GM06990 (cell line): ENCODE measurements at regions not wholly inside any gene's neighbourhood (a gene's known extent, or its start where the extent isn't known, plus 50 kb on each side); places are given as distances from the start of the nearest gene placed in this dataset.

Source experiments
- DNase-seq: peaks from one replicate; pipeline ENCODE4 v3.0.0-alpha.2; 2011; ENCODE audit not compliant: insufficient read length; ENCODE audit errors: extremely low read depth
- H3K27me3 ChIP-seq: replicated peaks from 2 replicates; pipeline ENCODE4 v1.6.0; 2011; ENCODE audit warnings: low read length; ENCODE audit not compliant: control insufficient read depth, insufficient read depth
- H3K36me3 ChIP-seq: 2 replicates; pipeline ENCODE4 v1.5.1; 2011; ENCODE audit warnings: low read length; ENCODE audit not compliant: control insufficient read depth, insufficient read depth
- H3K4me3 ChIP-seq: replicated peaks from 2 replicates; pipeline ENCODE4 v1.5.1; 2011; ENCODE audit warnings: low read depth, mild to moderate bottlenecking, control low read depth, low read length
- TF ChIP-seq, protein P1 (sequence below): IDR thresholded peaks from 2 replicates; pipeline ENCODE4 v1.5.1; 2011; ENCODE audit warnings: low read length, control low read depth, mild to moderate bottlenecking, inconsistent platforms; ENCODE audit not compliant: insufficient read depth, poor library complexity, severe bottlenecking

DNA sequence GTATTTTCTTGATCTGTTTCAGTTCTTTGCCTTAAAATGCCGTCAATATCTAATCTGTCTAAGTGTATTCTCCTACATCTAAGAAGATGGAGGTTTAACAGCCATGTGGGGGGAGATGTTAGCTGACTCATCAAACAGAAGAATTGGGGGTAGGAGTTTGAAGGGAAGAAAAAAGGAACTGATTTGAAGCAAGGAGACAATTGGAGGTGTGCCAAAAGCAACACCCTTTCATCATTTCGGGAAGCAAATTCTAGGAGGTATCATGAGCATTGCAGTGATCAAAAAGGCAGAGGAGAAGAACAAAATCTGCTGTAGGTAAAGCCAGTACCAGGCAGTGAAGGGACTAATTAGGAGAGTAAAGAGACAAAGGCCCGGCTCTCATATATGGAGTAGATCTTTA lies 337.3 kb upstream of the TBC1D5 start:
- H3K4me3 ChIP-seq: no peak overlapping the region
- no peaks in the 10 kb centered on the region for H3K36me3 ChIP-seq
- DNase-seq: no peak
- TF ChIP-seq, protein P1, sequence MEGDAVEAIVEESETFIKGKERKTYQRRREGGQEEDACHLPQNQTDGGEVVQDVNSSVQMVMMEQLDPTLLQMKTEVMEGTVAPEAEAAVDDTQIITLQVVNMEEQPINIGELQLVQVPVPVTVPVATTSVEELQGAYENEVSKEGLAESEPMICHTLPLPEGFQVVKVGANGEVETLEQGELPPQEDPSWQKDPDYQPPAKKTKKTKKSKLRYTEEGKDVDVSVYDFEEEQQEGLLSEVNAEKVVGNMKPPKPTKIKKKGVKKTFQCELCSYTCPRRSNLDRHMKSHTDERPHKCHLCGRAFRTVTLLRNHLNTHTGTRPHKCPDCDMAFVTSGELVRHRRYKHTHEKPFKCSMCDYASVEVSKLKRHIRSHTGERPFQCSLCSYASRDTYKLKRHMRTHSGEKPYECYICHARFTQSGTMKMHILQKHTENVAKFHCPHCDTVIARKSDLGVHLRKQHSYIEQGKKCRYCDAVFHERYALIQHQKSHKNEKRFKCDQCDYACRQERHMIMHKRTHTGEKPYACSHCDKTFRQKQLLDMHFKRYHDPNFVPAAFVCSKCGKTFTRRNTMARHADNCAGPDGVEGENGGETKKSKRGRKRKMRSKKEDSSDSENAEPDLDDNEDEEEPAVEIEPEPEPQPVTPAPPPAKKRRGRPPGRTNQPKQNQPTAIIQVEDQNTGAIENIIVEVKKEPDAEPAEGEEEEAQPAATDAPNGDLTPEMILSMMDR: no peak
- no peaks in the 10 kb centered on the region for H3K27me3 ChIP-seq

GRCh38 chr3:18079062-18079461 lies 336.6 kb upstream of the TBC1D5 start:
- Histone ChIP-seq H3K27me3 (no peaks in the 10 kb centered on the region), H3K36me3 (no peaks in the 10 kb centered on the region), H3K4me3 (no peak overlapping the region)
- TF ChIP-seq, protein P1: no peak
- DNase-seq: no peak

GRCh38 chr3:18077128-18077840 lies 334.9 kb upstream of the TBC1D5 start:
- DNase-seq: no peak
- no peak overlapping the region for H3K4me3 ChIP-seq
- TF ChIP-seq, protein P1: no peak

DNA sequence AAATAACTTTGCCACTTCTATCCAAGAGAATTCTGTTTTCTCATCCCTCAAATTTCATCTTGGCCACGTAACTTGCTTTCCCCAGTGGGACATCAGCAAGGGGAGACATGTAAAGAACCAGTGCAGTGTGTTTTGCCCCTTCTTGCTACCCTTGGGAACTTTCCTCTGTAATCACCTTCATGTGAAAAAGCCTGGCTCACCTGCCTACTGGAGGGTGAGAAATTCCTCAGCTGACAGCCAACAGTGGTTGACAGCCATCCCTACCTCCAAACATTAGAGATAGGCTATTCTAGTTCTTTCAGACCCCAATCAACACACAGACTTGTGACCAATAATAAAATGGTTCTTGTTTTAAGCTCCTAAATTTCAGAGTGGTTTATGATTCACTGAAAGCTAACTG lies 333.9 kb upstream of the TBC1D5 start:
- TF ChIP-seq, protein P1: no peak

More at GRCh38 chr3:18077128-18077840, 334.9 kb upstream of the TBC1D5 start:
- H3K27me3 ChIP-seq: no peaks in the 10 kb centered on the region
- H3K36me3 ChIP-seq: no peaks in the 10 kb centered on the region

GRCh38 chr3:18075799-18076198 lies 333.4 kb upstream of the TBC1D5 start:
- no peaks in the 10 kb centered on the region for H3K36me3 ChIP-seq
- no peak overlapping the region for H3K4me3 ChIP-seq
- H3K27me3 ChIP-seq: no peaks in the 10 kb centered on the region
- TF ChIP-seq, protein P1: no peak
- DNase-seq: no peak

More for the DNA sequence above, 333.9 kb upstream of the TBC1D5 start:
- Histone ChIP-seq H3K36me3 (no peaks in the 10 kb centered on the region), H3K4me3 (no peak overlapping the region), H3K27me3 (no peaks in the 10 kb centered on the region)
- DNase-seq: no peak
